Fibroblast of upper back skin (primary cell): ENCODE measurements at regions not wholly inside any gene's neighbourhood (a gene's known extent, or its start where the extent isn't known, plus 50 kb on each side); places are given as distances from the start of the nearest gene placed in this dataset.

Experiments used
- DNase-seq: peaks from one replicate; pipeline ENCODE4 v3.0.0-alpha.2; 2013

- no peak for DNase-seq
These were observed 104.0 kb upstream of the SSBP2 start for GRCh38 chr5:81854915-81855314.

- no peak for DNase-seq
These were observed 103.6 kb upstream of the SSBP2 start for GRCh38 chr5:81854485-81854884.

GRCh38 chr5:81853030-81853357 is 102.1 kb upstream of the SSBP2 start:
- no peak for DNase-seq

- DNase-seq, result peak; percentile 88
These were observed 101.6 kb upstream of the SSBP2 start for GRCh38 chr5:81852291-81853029.

- peak; percentile 97 for DNase-seq
These were observed 100.7 kb upstream of the SSBP2 start for GRCh38 chr5:81851481-81852178.

- peak; percentile 87 for DNase-seq
These were observed 99.8 kb upstream of the SSBP2 start for GRCh38 chr5:81850501-81851357.

GRCh38 chr5:81849770-81850367 is 99.0 kb upstream of the SSBP2 start:
- peak; percentile 18 for DNase-seq

GRCh38 chr5:81848362-81848880 is 97.5 kb upstream of the SSBP2 start:
- DNase-seq, result peak; percentile 43

GRCh38 chr5:81846301-81846700 is 95.4 kb upstream of the SSBP2 start:
- no peak for DNase-seq

GRCh38 chr5:81843845-81844244 is 92.9 kb upstream of the SSBP2 start:
- no peak for DNase-seq

GRCh38 chr5:81842795-81843398 is 92.0 kb upstream of the SSBP2 start:
- DNase-seq, result no peak

- DNase-seq, result no peak
These were observed 88.1 kb upstream of the SSBP2 start for GRCh38 chr5:81839034-81839433.

GRCh38 chr5:81838307-81838906 is 87.5 kb upstream of the SSBP2 start:
- DNase-seq, result peak; percentile 61

GRCh38 chr5:81837667-81838306 is 86.9 kb upstream of the SSBP2 start:
- DNase-seq, result no peak

- peak; percentile 52 for DNase-seq
These were observed 85.0 kb upstream of the SSBP2 start for GRCh38 chr5:81835814-81836367.

- DNase-seq, result no peak
These were observed 83.2 kb upstream of the SSBP2 start for GRCh38 chr5:81834021-81834660.

GRCh38 chr5:81830596-81830995 is 79.7 kb upstream of the SSBP2 start:
- no peak for DNase-seq

GRCh38 chr5:81829242-81829641 is 78.3 kb upstream of the SSBP2 start:
- DNase-seq, result no peak

- no peak for DNase-seq
These were observed 76.6 kb upstream of the SSBP2 start for GRCh38 chr5:81827500-81827899.

GRCh38 chr5:81826128-81826527 is 75.2 kb upstream of the SSBP2 start:
- peak; percentile 33 for DNase-seq

- DNase-seq, result peak; percentile 72
These were observed 74.3 kb upstream of the SSBP2 start for GRCh38 chr5:81825237-81825636.
